H9 (cell line): ENCODE measurements at regions not wholly inside any gene's neighbourhood (a gene's known extent, or its start where the extent isn't known, plus 50 kb on each side); places are given as distances from the start of the nearest gene placed in this dataset.

Experiments
- DNase-seq: peaks from one replicate; pipeline ENCODE4 v3.0.0-alpha.2; 2017
- H2AFZ ChIP-seq: one replicate; pipeline ENCODE4 v1.6.1; 2013; ENCODE audit warnings: mild to moderate bottlenecking, low read length, control low read depth, moderate library complexity
- H2AK5ac ChIP-seq: 2 replicates; pipeline ENCODE4 v1.6.1; 2013; ENCODE audit warnings: low read length, control low read depth, mixed read lengths; ENCODE audit not compliant: insufficient read length
- H2BK120ac ChIP-seq: one replicate; pipeline ENCODE4 v1.6.1; 2013; ENCODE audit warnings: low read depth, mild to moderate bottlenecking, low read length, control low read depth, inconsistent platforms; ENCODE audit not compliant: poor library complexity, severe bottlenecking
- H2BK12ac ChIP-seq: 2 replicates; pipeline ENCODE4 v1.6.1; 2013; ENCODE audit warnings: low read length, control low read depth, mixed read lengths, low read depth; ENCODE audit not compliant: insufficient read length
- H2BK15ac ChIP-seq: 2 replicates; pipeline ENCODE4 v1.6.1; 2013; ENCODE audit warnings: low read depth, low read length, control low read depth
- H2BK20ac ChIP-seq: one replicate; pipeline ENCODE4 v1.6.1; 2013; ENCODE audit warnings: low read depth, mild to moderate bottlenecking, low read length, control low read depth, inconsistent platforms; ENCODE audit not compliant: poor library complexity, severe bottlenecking
- H2BK5ac ChIP-seq: 2 replicates; pipeline ENCODE4 v1.6.1; 2013; ENCODE audit warnings: low read length, control low read depth, mixed read lengths; ENCODE audit not compliant: insufficient read length
- H3K14ac ChIP-seq: 2 replicates; pipeline ENCODE4 v1.6.1; 2013; ENCODE audit warnings: low read length, control low read depth; ENCODE audit not compliant: insufficient read depth
- H3K18ac ChIP-seq: 2 replicates; pipeline ENCODE4 v1.6.1; 2013; ENCODE audit warnings: low read depth, mild to moderate bottlenecking, mixed read lengths, low read length, control low read depth; ENCODE audit not compliant: insufficient read length
- H3K23ac ChIP-seq: 2 replicates; pipeline ENCODE4 v1.6.1; 2013; ENCODE audit warnings: low read length, control low read depth, mixed read lengths, low read depth; ENCODE audit not compliant: insufficient read length
- H3K23me2 ChIP-seq: 2 replicates; pipeline ENCODE4 v1.6.1; 2013; ENCODE audit warnings: low read depth, mild to moderate bottlenecking, mixed read lengths, low read length, control low read depth; ENCODE audit not compliant: insufficient read length, poor library complexity, severe bottlenecking
- H3K27ac ChIP-seq: 2 replicates; pipeline ENCODE4 v1.5.1; 2013; ENCODE audit warnings: low read length, control low read depth, mixed read lengths, low read depth; ENCODE audit not compliant: insufficient read length
- H3K27me3 ChIP-seq: 2 replicates; pipeline ENCODE4 v1.6.1; 2013; ENCODE audit warnings: low read length, control low read depth, inconsistent platforms; ENCODE audit not compliant: insufficient read depth
- H3K4ac ChIP-seq: 2 replicates; pipeline ENCODE4 v1.6.1; 2013; ENCODE audit warnings: low read depth, mild to moderate bottlenecking, control low read depth, inconsistent platforms, low read length, moderate library complexity
- H3K4me1 ChIP-seq: 2 replicates; pipeline ENCODE4 v1.6.1; 2013; ENCODE audit warnings: low read length, control low read depth, inconsistent platforms; ENCODE audit not compliant: insufficient read depth
- H3K4me2 ChIP-seq: 2 replicates; pipeline ENCODE4 v1.6.1; 2013; ENCODE audit warnings: low read length, control low read depth, mixed read lengths; ENCODE audit not compliant: insufficient read length, insufficient read depth
- H3K56ac ChIP-seq: 2 replicates; pipeline ENCODE4 v1.6.1; 2013; ENCODE audit warnings: low read depth, mild to moderate bottlenecking, mixed read lengths, low read length, control low read depth; ENCODE audit not compliant: insufficient read length
- H3K79me1 ChIP-seq: 2 replicates; pipeline ENCODE4 v1.6.1; 2013; ENCODE audit warnings: low read depth, mild to moderate bottlenecking, moderate library complexity, low read length, control low read depth, inconsistent platforms; ENCODE audit not compliant: insufficient read depth, poor library complexity, severe bottlenecking
- H3K79me2 ChIP-seq: 2 replicates; pipeline ENCODE4 v1.6.1; 2013; ENCODE audit warnings: low read length, control low read depth, inconsistent platforms; ENCODE audit not compliant: insufficient read depth
- H3K9ac ChIP-seq: 2 replicates; pipeline ENCODE4 v1.6.1; 2013; ENCODE audit warnings: low read length, control low read depth, mixed read lengths; ENCODE audit not compliant: insufficient read length; ENCODE audit errors: extremely low read depth
- H3K9me3 ChIP-seq: one replicate; pipeline ENCODE4 v1.6.1; 2013; ENCODE audit warnings: low read depth, low read length, inconsistent platforms; ENCODE audit not compliant: control insufficient read depth
- H3T11ph ChIP-seq: one replicate; pipeline ENCODE4 v1.6.1; 2013; ENCODE audit warnings: mild to moderate bottlenecking, low read length, control low read depth, inconsistent platforms
- H4K20me1 ChIP-seq: one replicate; pipeline ENCODE4 v1.6.1; 2013; ENCODE audit not compliant: control insufficient read depth, insufficient read length, insufficient read depth
- H4K5ac ChIP-seq: 2 replicates; pipeline ENCODE4 v1.6.1; 2013; ENCODE audit warnings: low read depth, mild to moderate bottlenecking, mixed read lengths, low read length, control low read depth; ENCODE audit not compliant: insufficient read length
- H4K8ac ChIP-seq: replicated peaks from 2 replicates; pipeline ENCODE4 v1.6.1; 2013; ENCODE audit warnings: low read length, control low read depth, mixed read lengths, low read depth; ENCODE audit not compliant: insufficient read length
- H4K91ac ChIP-seq: 2 replicates; pipeline ENCODE4 v1.6.1; 2013; ENCODE audit warnings: low read depth, mild to moderate bottlenecking, moderate library complexity, mixed read lengths, low read length, control low read depth; ENCODE audit not compliant: insufficient read length
- H3K27ac Mint-ChIP-seq, 3 experiments: 2 replicates in 2 of 3; 3 replicates in 1 of 3; pipeline ENCODE4 v1.8.0; 2020 to 2021; ENCODE audit warnings: mixed read lengths in 3 of 3, mild to moderate bottlenecking in 1 of 3, moderate library complexity in 1 of 3
- H3K27me3 Mint-ChIP-seq: 2 replicates; pipeline ENCODE4 v1.8.0; 2021; ENCODE audit warnings: low read depth, mild to moderate bottlenecking, moderate library complexity, mixed read lengths
- H3K36me3 Mint-ChIP-seq, 3 experiments: 2 replicates in 2 of 3; 3 replicates in 1 of 3; pipeline ENCODE4 v1.8.0; 2020 to 2021; ENCODE audit warnings: low read depth in 3 of 3, mixed read lengths in 3 of 3; ENCODE audit not compliant: insufficient read depth in 1 of 3
- H3K4me1 Mint-ChIP-seq, 2 experiments: 2 replicates each; pipeline ENCODE4 v1.8.0; 2020; ENCODE audit warnings: mixed read lengths in 2 of 2
- H3K4me3 Mint-ChIP-seq, 2 experiments: 2 replicates in 1 of 2; 3 replicates in 1 of 2; pipeline ENCODE4 v1.8.0; 2020 to 2021; ENCODE audit warnings: mild to moderate bottlenecking in 2 of 2, mixed read lengths in 2 of 2, moderate library complexity in 1 of 2
- H3K9me3 Mint-ChIP-seq, 2 experiments: 2 replicates in 1 of 2; 3 replicates in 1 of 2; pipeline ENCODE4 v1.8.0; 2020; ENCODE audit warnings: mild to moderate bottlenecking in 2 of 2, mixed read lengths in 2 of 2, moderate library complexity in 1 of 2
- WGBS: extraction: QIAGEN DNeasy Blood & Tissue Kit; methylation state at CpG from one replicate; pipeline ENCODE4 v1.1.7; 2013; ENCODE audit warnings: missing lambda C conversion rate, low lambda C conversion rate, mixed read lengths; ENCODE audit not compliant: insufficient read length; ENCODE audit errors: extremely low coverage; 5-methylcytosine and 5-hydroxymethylcytosine counted together
- TF ChIP-seq, protein P1 (sequence below): fragments of 200-600 bp; sonication (generic); conservative IDR thresholded peaks from 3 replicates; pipeline ENCODE4 v1.8.0; 2021; ENCODE audit warnings: antibody characterized with exemption, mild to moderate bottlenecking

DNA sequence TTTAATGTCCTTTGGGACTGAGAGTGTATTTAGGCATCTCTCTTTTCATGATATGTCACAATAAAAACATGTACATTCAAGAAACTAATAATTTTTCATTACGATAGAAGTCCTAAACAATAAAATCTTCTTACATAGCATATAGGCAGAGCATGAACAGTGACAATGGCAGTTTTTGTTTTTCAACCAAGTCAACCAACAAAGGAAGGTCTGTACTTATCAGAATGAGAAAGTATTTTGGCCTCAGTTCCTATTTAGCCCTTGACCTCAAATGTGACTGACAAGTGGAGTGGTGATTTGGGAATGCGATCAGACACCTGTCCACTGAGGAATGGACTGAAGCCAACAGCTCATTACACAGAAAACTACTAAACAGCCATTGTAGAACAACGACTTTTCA, 219.5 kb downstream of the TMEM161B start:
- no peak overlapping the region for H4K8ac ChIP-seq
- no peaks in the 10 kb centered on the region for H3K27me3 Mint-ChIP-seq
- H3T11ph ChIP-seq, result no peak overlapping the region
- H2BK12ac ChIP-seq, result no peak overlapping the region
- H3K4ac ChIP-seq, result no peak overlapping the region
- H3K27ac Mint-ChIP-seq, result peak overlapping the region in 1 of 3 experiments; percentile 72; a peak in 2 of 7 replicates
- H3K4me1 ChIP-seq, result peaks cover 3% of the 10 kb centered on the region; the same call in 1 of the 2 replicates
- H3K14ac ChIP-seq, result no peak overlapping the region
- peaks cover 45 to 47% of the 10 kb centered on the region in 2 experiments for H3K4me1 Mint-ChIP-seq
- no peak overlapping the region for H3K18ac ChIP-seq
- no peak overlapping the region for H3K9ac ChIP-seq
- no peak overlapping the region for H2BK5ac ChIP-seq
- no peak overlapping the region for H2BK20ac ChIP-seq
- H3K79me2 ChIP-seq, result no peaks in the 10 kb centered on the region
- no peak overlapping the region for H3K23ac ChIP-seq
- DNase-seq, result no peak
- WGBS, result no CpG with 5 or more reads among the region's 3 CpGs
- no peak overlapping the region for H2BK120ac ChIP-seq
- no peaks in the 10 kb centered on the region for H3K79me1 ChIP-seq
- no peaks in the 10 kb centered on the region for H3K27me3 ChIP-seq
- H3K27ac ChIP-seq, result no peak overlapping the region
- no peak overlapping the region for H3K4me3 Mint-ChIP-seq
- no peak overlapping the region for H2AK5ac ChIP-seq
- H4K5ac ChIP-seq, result no peak overlapping the region
- no peak overlapping the region for H4K91ac ChIP-seq
- H4K20me1 ChIP-seq, result no peaks in the 10 kb centered on the region
- H2AFZ ChIP-seq, result no peak overlapping the region
- TF ChIP-seq, protein P1, sequence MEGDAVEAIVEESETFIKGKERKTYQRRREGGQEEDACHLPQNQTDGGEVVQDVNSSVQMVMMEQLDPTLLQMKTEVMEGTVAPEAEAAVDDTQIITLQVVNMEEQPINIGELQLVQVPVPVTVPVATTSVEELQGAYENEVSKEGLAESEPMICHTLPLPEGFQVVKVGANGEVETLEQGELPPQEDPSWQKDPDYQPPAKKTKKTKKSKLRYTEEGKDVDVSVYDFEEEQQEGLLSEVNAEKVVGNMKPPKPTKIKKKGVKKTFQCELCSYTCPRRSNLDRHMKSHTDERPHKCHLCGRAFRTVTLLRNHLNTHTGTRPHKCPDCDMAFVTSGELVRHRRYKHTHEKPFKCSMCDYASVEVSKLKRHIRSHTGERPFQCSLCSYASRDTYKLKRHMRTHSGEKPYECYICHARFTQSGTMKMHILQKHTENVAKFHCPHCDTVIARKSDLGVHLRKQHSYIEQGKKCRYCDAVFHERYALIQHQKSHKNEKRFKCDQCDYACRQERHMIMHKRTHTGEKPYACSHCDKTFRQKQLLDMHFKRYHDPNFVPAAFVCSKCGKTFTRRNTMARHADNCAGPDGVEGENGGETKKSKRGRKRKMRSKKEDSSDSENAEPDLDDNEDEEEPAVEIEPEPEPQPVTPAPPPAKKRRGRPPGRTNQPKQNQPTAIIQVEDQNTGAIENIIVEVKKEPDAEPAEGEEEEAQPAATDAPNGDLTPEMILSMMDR, result no peak
- H3K9me3 Mint-ChIP-seq, result peaks cover 2% of the 10 kb centered on the region in 2 experiments; a peak in 4 of 5 replicates
- no peak overlapping the region for H3K56ac ChIP-seq
- no peaks in the 10 kb centered on the region for H3K23me2 ChIP-seq
- no peaks in the 10 kb centered on the region for H3K9me3 ChIP-seq
- peaks cover 2 to 15% (median 2%) of the 10 kb centered on the region in 3 experiments; a peak in 5 of 7 replicates for H3K36me3 Mint-ChIP-seq
- no peak overlapping the region for H2BK15ac ChIP-seq
- H3K4me2 ChIP-seq, result peak overlapping the region; percentile 59
